ENCODE measurements at regions not wholly inside any gene's neighbourhood (a gene's known extent, or its start where the extent isn't known, plus 50 kb on each side); places are given as distances from the start of the nearest gene placed in this dataset.
A peak's percentile ranks its signal among the peaks of the same experiment; 100 is the strongest.
"Not testable (repeated sequence)": the region's sequence is repeated elsewhere in the genome, so short reads cannot be mapped to it uniquely, and the experiment has no call there.

GRCh38 chr16:66036184-66036583 is 330.3 kb upstream of the CDH5 start:
- 31% methylated on average over 2 of the region's 7 CpGs for WGBS (ENCODE audit: insufficient coverage)
- Histone ChIP-seq H3K4me1 (ENCODE audit: control insufficient read depth, insufficient read depth, low read length) (peaks cover 19% of the 10 kb centered on the region), H3K27ac (ENCODE audit: low read length) (no peak overlapping the region), H3K36me3 (ENCODE audit: control insufficient read depth, insufficient read depth, low read length) (no peaks in the 10 kb centered on the region), H3K9me3 (replicated peaks; ENCODE audit: control insufficient read depth, low read depth, low read length) (no peaks in the 10 kb centered on the region), H3K4me3 (ENCODE audit: low read length) (no peak overlapping the region), H3K27me3 (ENCODE audit: control insufficient read depth, insufficient read depth, low read length) (no peaks in the 10 kb centered on the region)
- DNase-seq, result peak; percentile 62

GRCh38 chr16:66035096-66035495 is 331.4 kb upstream of the CDH5 start:
- H3K4me1 ChIP-seq (ENCODE audit: control insufficient read depth, insufficient read depth, low read length), result peaks cover 19% of the 10 kb centered on the region
- no peak for DNase-seq
- WGBS (ENCODE audit: insufficient coverage), result 87% methylated on average over 3 of the region's 3 CpGs
- no peaks in the 10 kb centered on the region for H3K27me3 ChIP-seq (ENCODE audit: control insufficient read depth, insufficient read depth, low read length)
- no peak overlapping the region for H3K4me3 ChIP-seq (ENCODE audit: low read length)
- no peak overlapping the region for H3K27ac ChIP-seq (ENCODE audit: low read length)
- no peaks in the 10 kb centered on the region for H3K9me3 ChIP-seq (replicated peaks; ENCODE audit: control insufficient read depth, low read depth, low read length)
- no peaks in the 10 kb centered on the region for H3K36me3 ChIP-seq (ENCODE audit: control insufficient read depth, insufficient read depth, low read length)

- H3K27me3 ChIP-seq (ENCODE audit: control insufficient read depth, insufficient read depth, low read length), result no peaks in the 10 kb centered on the region
- DNase-seq, result no peak
- 75% methylated on average over 4 of the region's 7 CpGs for WGBS (ENCODE audit: insufficient coverage)
- H3K27ac ChIP-seq (ENCODE audit: low read length), result no peak overlapping the region
- no peaks in the 10 kb centered on the region for H3K9me3 ChIP-seq (replicated peaks; ENCODE audit: control insufficient read depth, low read depth, low read length)
- H3K4me3 ChIP-seq (ENCODE audit: low read length), result no peak overlapping the region
- H3K4me1 ChIP-seq (ENCODE audit: control insufficient read depth, insufficient read depth, low read length), result peaks cover 24% of the 10 kb centered on the region
- H3K36me3 ChIP-seq (ENCODE audit: control insufficient read depth, insufficient read depth, low read length), result no peaks in the 10 kb centered on the region
Measured at GRCh38 chr16:66032841-66033240, 333.6 kb upstream of the CDH5 start.

GRCh38 chr16:66030036-66030435 is 336.5 kb upstream of the CDH5 start:
- no peaks in the 10 kb centered on the region for H3K27me3 ChIP-seq (ENCODE audit: control insufficient read depth, insufficient read depth, low read length)
- peaks cover 4% of the 10 kb centered on the region for H3K4me1 ChIP-seq (ENCODE audit: control insufficient read depth, insufficient read depth, low read length)

GRCh38 chr16:66028510-66029216 is 337.8 kb upstream of the CDH5 start:
- Histone ChIP-seq H3K27ac (ENCODE audit: low read length) (no peak overlapping the region), H3K36me3 (ENCODE audit: control insufficient read depth, insufficient read depth, low read length) (no peaks in the 10 kb centered on the region), H3K9me3 (replicated peaks; ENCODE audit: control insufficient read depth, low read depth, low read length) (peaks cover 8% of the 10 kb centered on the region), H3K27me3 (ENCODE audit: control insufficient read depth, insufficient read depth, low read length) (no peaks in the 10 kb centered on the region), H3K4me1 (ENCODE audit: control insufficient read depth, insufficient read depth, low read length) (peaks cover 4% of the 10 kb centered on the region), H3K4me3 (ENCODE audit: low read length) (no peak overlapping the region)
- WGBS (ENCODE audit: insufficient coverage), result no CpG with 5 or more reads among the region's 2 CpGs
- DNase-seq, result peak; percentile 71

More at GRCh38 chr16:66030036-66030435, 336.5 kb upstream of the CDH5 start:
- 100% methylated on average over 1 of the region's 4 CpGs for WGBS (ENCODE audit: insufficient coverage)
- Histone ChIP-seq H3K4me3 (ENCODE audit: low read length) (no peak overlapping the region), H3K9me3 (replicated peaks; ENCODE audit: control insufficient read depth, low read depth, low read length) (peaks cover 1% of the 10 kb centered on the region), H3K27ac (ENCODE audit: low read length) (no peak overlapping the region), H3K36me3 (ENCODE audit: control insufficient read depth, insufficient read depth, low read length) (no peaks in the 10 kb centered on the region)
- DNase-seq, result no peak

GRCh38 chr16:66026787-66027330 is 339.6 kb upstream of the CDH5 start:
- Histone ChIP-seq H3K4me1 (ENCODE audit: control insufficient read depth, insufficient read depth, low read length) (peaks cover 4% of the 10 kb centered on the region), H3K4me3 (ENCODE audit: low read length) (no peak overlapping the region), H3K27ac (ENCODE audit: low read length) (no peak overlapping the region), H3K27me3 (ENCODE audit: control insufficient read depth, insufficient read depth, low read length) (no peaks in the 10 kb centered on the region), H3K36me3 (ENCODE audit: control insufficient read depth, insufficient read depth, low read length) (no peaks in the 10 kb centered on the region), H3K9me3 (replicated peaks; ENCODE audit: control insufficient read depth, low read depth, low read length) (peaks cover 8% of the 10 kb centered on the region)
- DNase-seq, result no peak
- WGBS (ENCODE audit: insufficient coverage), result no CpG with 5 or more reads among the region's 2 CpGs

GRCh38 chr16:66026211-66026610 is 340.3 kb upstream of the CDH5 start:
- no peaks in the 10 kb centered on the region for H3K36me3 ChIP-seq (ENCODE audit: control insufficient read depth, insufficient read depth, low read length)
- DNase-seq, result no peak
- 48% methylated on average over 5 of the region's 5 CpGs for WGBS (ENCODE audit: insufficient coverage)

GRCh38 chr16:66025751-66026150 is 340.7 kb upstream of the CDH5 start:
- no peaks in the 10 kb centered on the region for H3K36me3 ChIP-seq (ENCODE audit: control insufficient read depth, insufficient read depth, low read length)
- no peak overlapping the region for H3K4me3 ChIP-seq (ENCODE audit: low read length)
- peaks cover 4% of the 10 kb centered on the region for H3K4me1 ChIP-seq (ENCODE audit: control insufficient read depth, insufficient read depth, low read length)
- H3K27ac ChIP-seq (ENCODE audit: low read length), result no peak overlapping the region
- 0% methylated on average over 1 of the region's 1 CpG for WGBS (ENCODE audit: insufficient coverage)
- peaks cover 8% of the 10 kb centered on the region for H3K9me3 ChIP-seq (replicated peaks; ENCODE audit: control insufficient read depth, low read depth, low read length)
- DNase-seq, result no peak
- H3K27me3 ChIP-seq (ENCODE audit: control insufficient read depth, insufficient read depth, low read length), result no peaks in the 10 kb centered on the region

More at GRCh38 chr16:66026211-66026610, 340.3 kb upstream of the CDH5 start:
- Histone ChIP-seq H3K27me3 (ENCODE audit: control insufficient read depth, insufficient read depth, low read length) (no peaks in the 10 kb centered on the region), H3K4me3 (ENCODE audit: low read length) (no peak overlapping the region), H3K4me1 (ENCODE audit: control insufficient read depth, insufficient read depth, low read length) (peaks cover 4% of the 10 kb centered on the region), H3K27ac (ENCODE audit: low read length) (no peak overlapping the region), H3K9me3 (replicated peaks; ENCODE audit: control insufficient read depth, low read depth, low read length) (peaks cover 8% of the 10 kb centered on the region)

GRCh38 chr16:66024567-66024966 is 341.9 kb upstream of the CDH5 start:
- not testable (repeated sequence) for H3K9me3 ChIP-seq (replicated peaks; ENCODE audit: control insufficient read depth, low read depth, low read length); H3K4me1 ChIP-seq (ENCODE audit: control insufficient read depth, insufficient read depth, low read length); H3K36me3 ChIP-seq (ENCODE audit: control insufficient read depth, insufficient read depth, low read length); H3K27ac ChIP-seq (ENCODE audit: low read length); H3K4me3 ChIP-seq (ENCODE audit: low read length); DNase-seq; H3K27me3 ChIP-seq (ENCODE audit: control insufficient read depth, insufficient read depth, low read length)
- WGBS (ENCODE audit: insufficient coverage), result 92% methylated on average over 2 of the region's 2 CpGs

GRCh38 chr16:66023481-66023880 is 343.0 kb upstream of the CDH5 start:
- Histone ChIP-seq H3K27me3 (ENCODE audit: control insufficient read depth, insufficient read depth, low read length) (no peaks in the 10 kb centered on the region), H3K36me3 (ENCODE audit: control insufficient read depth, insufficient read depth, low read length) (no peaks in the 10 kb centered on the region), H3K9me3 (replicated peaks; ENCODE audit: control insufficient read depth, low read depth, low read length) (peaks cover 8% of the 10 kb centered on the region), H3K4me1 (ENCODE audit: control insufficient read depth, insufficient read depth, low read length) (peaks cover under 1% of the 10 kb centered on the region), H3K27ac (ENCODE audit: low read length) (no peak overlapping the region), H3K4me3 (ENCODE audit: low read length) (no peak overlapping the region)
- DNase-seq, result no peak
- 68% methylated on average over 3 of the region's 3 CpGs for WGBS (ENCODE audit: insufficient coverage)

Data from muscle of leg (tissue), 3 donors.